SU-DHL-6 (cell line): ENCODE measurements at regions not wholly inside any gene's neighbourhood (a gene's known extent, or its start where the extent isn't known, plus 50 kb on each side); places are given as distances from the start of the nearest gene placed in this dataset.

Experiments used
- H2AFZ ChIP-seq: fragments of 200-600 bp; sonication (generic); 2 replicates; pipeline ENCODE4 v1.6.1; 2014; ENCODE audit warnings: low read depth, mild to moderate bottlenecking, moderate library complexity, mixed read lengths, antibody characterized with exemption, low read length; ENCODE audit not compliant: severe bottlenecking
- H3F3A ChIP-seq: fragments of 200-600 bp; shearing (Covaris generic); 2 replicates; pipeline ENCODE4 v1.6.0; 2016; ENCODE audit warnings: antibody characterized with exemption, mild to moderate bottlenecking; ENCODE audit not compliant: insufficient read depth
- H3K27ac ChIP-seq: fragments of 200-600 bp; sonication (generic); 2 replicates; pipeline ENCODE4 v1.5.1; 2016; ENCODE audit warnings: low read depth, mild to moderate bottlenecking, low read length, moderate library complexity, mixed read lengths
- H3K27me3 ChIP-seq: fragments of 200-600 bp; sonication (generic), shearing (Covaris generic); 2 replicates; pipeline ENCODE4 v1.6.0; 2014; ENCODE audit warnings: mild to moderate bottlenecking, low read length
- H3K36me3 ChIP-seq: fragments of 200-600 bp; sonication (generic); 2 replicates; pipeline ENCODE4 v1.6.1; 2014; ENCODE audit warnings: mild to moderate bottlenecking, low read length, mixed read lengths
- H3K4me2 ChIP-seq: fragments of 300-600, 200-600 bp; shearing (Covaris generic), sonication (generic); 2 replicates; pipeline ENCODE4 v1.6.0; 2014; ENCODE audit warnings: low read length, low read depth, mild to moderate bottlenecking; ENCODE audit not compliant: poor library complexity, severe bottlenecking
- H3K4me3 ChIP-seq: fragments of 200-600 bp; sonication (generic); 2 replicates; pipeline ENCODE4 v1.5.1; 2014; ENCODE audit warnings: antibody characterized with exemption, low read length, mild to moderate bottlenecking, mixed read lengths; ENCODE audit not compliant: insufficient read depth, poor library complexity, severe bottlenecking
- H3K79me2 ChIP-seq: fragments of 200-600 bp; sonication (generic); 2 replicates; pipeline ENCODE4 v1.6.1; 2014; ENCODE audit warnings: mild to moderate bottlenecking, low read length, moderate library complexity; ENCODE audit not compliant: insufficient read depth
- H3K9ac ChIP-seq: fragments of 200-600 bp; sonication (generic); 2 replicates; pipeline ENCODE4 v1.7.0; 2014; ENCODE audit warnings: mild to moderate bottlenecking, low read length
- H3K9me2 ChIP-seq: fragments of 200-600 bp; sonication (generic); replicated peaks from 2 replicates; pipeline ENCODE4 v1.6.1; 2014; ENCODE audit warnings: low read length; ENCODE audit not compliant: insufficient read depth
- H3K9me3 ChIP-seq: fragments of 200-600 bp; sonication (generic); 2 replicates; pipeline ENCODE4 v1.6.1; 2014; ENCODE audit warnings: low read length, mixed read lengths; ENCODE audit not compliant: insufficient read depth
- H4K20me1 ChIP-seq: fragments of 200-600 bp; sonication (generic); 2 replicates; pipeline ENCODE4 v1.6.1; 2014; ENCODE audit warnings: low read depth, mild to moderate bottlenecking, antibody characterized with exemption, low read length, moderate library complexity, mixed read lengths
- CTCF ChIP-seq: fragments of 200-600 bp; sonication (generic); IDR thresholded peaks from one replicate; pipeline ENCODE4 v1.5.1; 2017; ENCODE audit warnings: antibody characterized with exemption, mild to moderate bottlenecking, low read length, moderate library complexity; ENCODE audit not compliant: insufficient read depth, poor library complexity, severe bottlenecking
- EZH2phosphoT487 ChIP-seq: fragments of 200-600 bp; sonication (generic), shearing (Covaris generic); conservative IDR thresholded peaks from 2 replicates; pipeline ENCODE4 v1.6.1; 2018; ENCODE audit warnings: mild to moderate bottlenecking, antibody characterized with exemption, low read length, moderate library complexity, mixed read lengths

GRCh38 chr3:107221856-107222255 lies 155.4 kb upstream of the CCDC54 start:
- no peak overlapping the region for H3K4me2 ChIP-seq
- no peaks in the 10 kb centered on the region for H3K79me2 ChIP-seq
- H3K36me3 ChIP-seq: no peaks in the 10 kb centered on the region
- H2AFZ ChIP-seq: no peak overlapping the region
- no peaks in the 10 kb centered on the region for H3K27me3 ChIP-seq
- H3F3A ChIP-seq: no peaks in the 10 kb centered on the region
- H4K20me1 ChIP-seq: no peaks in the 10 kb centered on the region
- H3K9me2 ChIP-seq: no peaks in the 10 kb centered on the region
- no peak overlapping the region for H3K27ac ChIP-seq
- H3K4me3 ChIP-seq: no peak overlapping the region
- TF ChIP-seq CTCF: no peak
- no peak for TF ChIP-seq EZH2phosphoT487
- no peak overlapping the region for H3K9ac ChIP-seq
- H3K9me3 ChIP-seq: no peaks in the 10 kb centered on the region

GRCh38 chr3:107222907-107223306 lies 154.3 kb upstream of the CCDC54 start:
- Histone ChIP-seq H3K27me3 (no peaks in the 10 kb centered on the region), H3F3A (no peaks in the 10 kb centered on the region), H3K4me3 (no peak overlapping the region), H3K9ac (no peak overlapping the region), H3K36me3 (no peaks in the 10 kb centered on the region), H4K20me1 (no peaks in the 10 kb centered on the region), H3K9me2 (no peaks in the 10 kb centered on the region), H3K79me2 (no peaks in the 10 kb centered on the region), H2AFZ (no peak overlapping the region), H3K9me3 (no peaks in the 10 kb centered on the region), H3K4me2 (no peak overlapping the region), H3K27ac (no peak overlapping the region)
- TF ChIP-seq EZH2phosphoT487: no peak
- no peak for TF ChIP-seq CTCF

GRCh38 chr3:107224026-107224596 lies 153.1 kb upstream of the CCDC54 start:
- Histone ChIP-seq H4K20me1 (no peaks in the 10 kb centered on the region), H3F3A (no peaks in the 10 kb centered on the region), H3K4me3 (no peak overlapping the region), H3K9ac (no peak overlapping the region), H3K36me3 (no peaks in the 10 kb centered on the region), H3K79me2 (no peaks in the 10 kb centered on the region), H3K9me3 (no peaks in the 10 kb centered on the region), H3K27ac (no peak overlapping the region), H2AFZ (no peak overlapping the region), H3K9me2 (no peaks in the 10 kb centered on the region), H3K27me3 (no peaks in the 10 kb centered on the region), H3K4me2 (no peak overlapping the region)
- TF ChIP-seq EZH2phosphoT487 (no peak), CTCF (no peak)
